NB4 (cell line): ENCODE measurements at regions not wholly inside any gene's neighbourhood (a gene's known extent, or its start where the extent isn't known, plus 50 kb on each side); places are given as distances from the start of the nearest gene placed in this dataset.

Experiments
- MAX ChIP-seq: IDR thresholded peaks from 2 replicates; pipeline ENCODE4 v1.6.1; 2011; ENCODE audit warnings: low read depth, low read length
- TF ChIP-seq, protein P1 (sequence below): IDR thresholded peaks from one replicate; pipeline ENCODE4 v1.5.1; 2012; ENCODE audit warnings: low read depth, low read length

GRCh38 chr3:128555098-128555825 is 62.3 kb upstream of the GATA2 start:
- TF ChIP-seq, protein P1, sequence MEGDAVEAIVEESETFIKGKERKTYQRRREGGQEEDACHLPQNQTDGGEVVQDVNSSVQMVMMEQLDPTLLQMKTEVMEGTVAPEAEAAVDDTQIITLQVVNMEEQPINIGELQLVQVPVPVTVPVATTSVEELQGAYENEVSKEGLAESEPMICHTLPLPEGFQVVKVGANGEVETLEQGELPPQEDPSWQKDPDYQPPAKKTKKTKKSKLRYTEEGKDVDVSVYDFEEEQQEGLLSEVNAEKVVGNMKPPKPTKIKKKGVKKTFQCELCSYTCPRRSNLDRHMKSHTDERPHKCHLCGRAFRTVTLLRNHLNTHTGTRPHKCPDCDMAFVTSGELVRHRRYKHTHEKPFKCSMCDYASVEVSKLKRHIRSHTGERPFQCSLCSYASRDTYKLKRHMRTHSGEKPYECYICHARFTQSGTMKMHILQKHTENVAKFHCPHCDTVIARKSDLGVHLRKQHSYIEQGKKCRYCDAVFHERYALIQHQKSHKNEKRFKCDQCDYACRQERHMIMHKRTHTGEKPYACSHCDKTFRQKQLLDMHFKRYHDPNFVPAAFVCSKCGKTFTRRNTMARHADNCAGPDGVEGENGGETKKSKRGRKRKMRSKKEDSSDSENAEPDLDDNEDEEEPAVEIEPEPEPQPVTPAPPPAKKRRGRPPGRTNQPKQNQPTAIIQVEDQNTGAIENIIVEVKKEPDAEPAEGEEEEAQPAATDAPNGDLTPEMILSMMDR, result no peak
- no peak for TF ChIP-seq MAX
